DND-41 (cell line): ENCODE measurements at regions not wholly inside any gene's neighbourhood (a gene's known extent, or its start where the extent isn't known, plus 50 kb on each side); places are given as distances from the start of the nearest gene placed in this dataset.

Experiments used
- ATAC-seq: fragments of 200-7000 bp; cut with Tn5 transposase; 3 replicates; pipeline ENCODE4 v1.9.1; 2021; ENCODE audit warnings: low read depth; ENCODE audit not compliant: insufficient read depth
- DNase-seq: peaks from one replicate; pipeline ENCODE4 v3.0.0-alpha.2; 2020
- H2AFZ ChIP-seq: 2 replicates; pipeline ENCODE4 v1.6.0; 2012; ENCODE audit warnings: low read depth, low read length
- H3K27ac ChIP-seq: 2 replicates; pipeline ENCODE4 v1.5.1; 2012; ENCODE audit warnings: low read length, inconsistent platforms
- H3K27me3 ChIP-seq: fragments of 200-600 bp; sonication (generic); 2 replicates; pipeline ENCODE4 v1.6.0; 2012; ENCODE audit warnings: low read length, mild to moderate bottlenecking, inconsistent platforms; ENCODE audit not compliant: insufficient read depth, poor library complexity
- H3K36me3 ChIP-seq: 2 replicates; pipeline ENCODE4 v1.5.1; 2012; ENCODE audit warnings: low read length, inconsistent platforms; ENCODE audit not compliant: insufficient read depth
- H3K4me1 ChIP-seq: 2 replicates; pipeline ENCODE4 v1.5.1; 2012; ENCODE audit warnings: mild to moderate bottlenecking, low read length; ENCODE audit not compliant: insufficient read depth
- H3K4me2 ChIP-seq: 2 replicates; pipeline ENCODE4 v1.6.0; 2012; ENCODE audit warnings: mild to moderate bottlenecking, moderate library complexity, low read length, inconsistent platforms; ENCODE audit not compliant: insufficient read depth
- H3K4me3 ChIP-seq, 2 experiments: fragments of 200-600 bp in 1 of 2; shearing (Covaris generic) in 1 of 2; 2 replicates each; pipeline ENCODE4 v1.5.1; 2012 to 2016; ENCODE audit warnings: inconsistent platforms in 2 of 2, low read length in 2 of 2, mild to moderate bottlenecking in 2 of 2, low read depth in 1 of 2, moderate library complexity in 1 of 2
- H3K79me2 ChIP-seq: 2 replicates; pipeline ENCODE4 v1.6.0; 2012; ENCODE audit warnings: low read length, inconsistent platforms; ENCODE audit not compliant: insufficient read depth
- H3K9ac ChIP-seq: 2 replicates; pipeline ENCODE4 v1.6.0; 2012; ENCODE audit warnings: low read depth, mild to moderate bottlenecking, inconsistent platforms, low read length, moderate library complexity
- H3K9me3 ChIP-seq: 2 replicates; pipeline ENCODE4 v1.5.1; 2012; ENCODE audit warnings: low read length, moderate library complexity, mild to moderate bottlenecking, inconsistent platforms; ENCODE audit not compliant: insufficient read depth, severe bottlenecking
- H4K20me1 ChIP-seq: 2 replicates; pipeline ENCODE4 v1.6.0; 2012; ENCODE audit warnings: low read length; ENCODE audit not compliant: insufficient read depth
- CTCF ChIP-seq: IDR thresholded peaks from 2 replicates; pipeline ENCODE4 v1.5.1; 2012; ENCODE audit warnings: borderline replicate concordance, low read length, moderate library complexity, mild to moderate bottlenecking; ENCODE audit not compliant: poor library complexity, severe bottlenecking; ENCODE audit errors: extremely low read depth
- EZH2 ChIP-seq: IDR thresholded peaks from 3 replicates; pipeline ENCODE4 v1.6.1; 2012; ENCODE audit warnings: borderline replicate concordance, low read depth, mild to moderate bottlenecking, moderate library complexity, low read length, inconsistent platforms; ENCODE audit not compliant: severe bottlenecking

- Histone ChIP-seq H3K9ac (no peak overlapping the region), H2AFZ (no peak overlapping the region), H3K27ac (no peak overlapping the region), H3K9me3 (no peaks in the 10 kb centered on the region), H3K36me3 (no peaks in the 10 kb centered on the region), H3K27me3 (no peaks in the 10 kb centered on the region), H3K79me2 (no peaks in the 10 kb centered on the region), H3K4me3 (no peak overlapping the region), H4K20me1 (no peaks in the 10 kb centered on the region), H3K4me2 (no peak overlapping the region), H3K4me1 (no peaks in the 10 kb centered on the region)
- TF ChIP-seq EZH2 (no peak), CTCF (no peak)
- no peak for DNase-seq
- ATAC-seq: no peak
Observed at GRCh38 chr11:111148953-111149352, 96.6 kb upstream of the POU2AF2 start.

- H3K4me2 ChIP-seq: no peak overlapping the region
- H3K79me2 ChIP-seq: no peaks in the 10 kb centered on the region
- no peak for ATAC-seq
- no peaks in the 10 kb centered on the region for H4K20me1 ChIP-seq
- no peak overlapping the region for H3K4me3 ChIP-seq
- no peaks in the 10 kb centered on the region for H3K36me3 ChIP-seq
- no peak overlapping the region for H3K27ac ChIP-seq
- no peaks in the 10 kb centered on the region for H3K4me1 ChIP-seq
- no peak overlapping the region for H3K9ac ChIP-seq
- no peak overlapping the region for H2AFZ ChIP-seq
- no peaks in the 10 kb centered on the region for H3K27me3 ChIP-seq
- TF ChIP-seq EZH2: no peak
- TF ChIP-seq CTCF: no peak
- DNase-seq: no peak
- no peaks in the 10 kb centered on the region for H3K9me3 ChIP-seq
Observed at GRCh38 chr11:111148121-111148520, 97.4 kb upstream of the POU2AF2 start.

GRCh38 chr11:111137846-111138245, 107.7 kb upstream of the POU2AF2 start:
- Histone ChIP-seq H3K27ac (no peak overlapping the region), H3K4me3 (no peak overlapping the region), H3K27me3 (no peaks in the 10 kb centered on the region), H3K9me3 (no peaks in the 10 kb centered on the region), H3K4me2 (no peak overlapping the region), H3K4me1 (no peaks in the 10 kb centered on the region), H3K36me3 (no peaks in the 10 kb centered on the region), H3K79me2 (no peaks in the 10 kb centered on the region), H3K9ac (no peak overlapping the region), H4K20me1 (no peaks in the 10 kb centered on the region), H2AFZ (no peak overlapping the region)
- no peak for DNase-seq
- no peak for ATAC-seq
- TF ChIP-seq CTCF (no peak), EZH2 (no peak)
